HG02588 (cell line): ENCODE measurements at regions not wholly inside any gene's neighbourhood (a gene's known extent, or its start where the extent isn't known, plus 50 kb on each side); places are given as distances from the start of the nearest gene placed in this dataset.

ENCODE experiments used
- ATAC-seq: cut with Tn5 transposase; IDR thresholded peaks from one replicate; pipeline ENCODE4 v1.9.1; 2021; ENCODE audit warnings: mild to moderate bottlenecking, moderate library complexity; ENCODE audit not compliant: unreplicated experiment

GRCh38 chr10:70966646-70967553 lies 78.5 kb upstream of the PCBD1 start:
- no peak for ATAC-seq

GRCh38 chr10:70967591-70968587 lies 79.5 kb upstream of the PCBD1 start:
- peak; percentile 55 for ATAC-seq

GRCh38 chr10:70969188-70969587 lies 80.8 kb upstream of the PCBD1 start:
- no peak for ATAC-seq

GRCh38 chr10:70970830-70971229 lies 82.5 kb upstream of the PCBD1 start:
- ATAC-seq: no peak

GRCh38 chr10:70973275-70973674 lies 84.9 kb upstream of the PCBD1 start:
- ATAC-seq: no peak

GRCh38 chr10:70974351-70974901 lies 86.1 kb upstream of the PCBD1 start:
- no peak for ATAC-seq

- no peak for ATAC-seq
Observed at GRCh38 chr10:70974920-70975319, 86.6 kb upstream of the PCBD1 start.

GRCh38 chr10:70976063-70976695 lies 87.8 kb upstream of the PCBD1 start:
- ATAC-seq: no peak

GRCh38 chr10:70977625-70978024 lies 89.3 kb upstream of the PCBD1 start:
- ATAC-seq: no peak

- ATAC-seq: no peak
Observed at GRCh38 chr10:70978181-70978580, 89.8 kb upstream of the PCBD1 start.

GRCh38 chr10:70978816-70979480 lies 90.6 kb upstream of the PCBD1 start:
- no peak for ATAC-seq

- no peak for ATAC-seq
Observed at GRCh38 chr10:70980687-70981086, 92.3 kb upstream of the PCBD1 start.

- no peak for ATAC-seq
Observed at GRCh38 chr10:70981171-70981836, 92.9 kb upstream of the PCBD1 start.

- ATAC-seq: no peak
Observed at GRCh38 chr10:70981936-70982335, 93.6 kb upstream of the PCBD1 start.

- peak; percentile 48 for ATAC-seq
Observed at GRCh38 chr10:70982443-70982842, 94.1 kb upstream of the PCBD1 start.

GRCh38 chr10:70984986-70985722 lies 96.8 kb upstream of the PCBD1 start:
- ATAC-seq: no peak

GRCh38 chr10:70985824-70986622 lies 97.7 kb upstream of the PCBD1 start:
- ATAC-seq: no peak

- ATAC-seq: no peak
Observed at GRCh38 chr10:70986623-70986950, 98.2 kb upstream of the PCBD1 start.
